ENCODE measurements at regions not wholly inside any gene's neighbourhood (a gene's known extent, or its start where the extent isn't known, plus 50 kb on each side); places are given as distances from the start of the nearest gene placed in this dataset.

- Mint-ChIP-seq H3K36me3 (ENCODE audit: low read depth) (no peaks in the 10 kb centered on the region), H3K4me3 (no peak overlapping the region), H3K4me1 (no peaks in the 10 kb centered on the region), H3K27me3 (ENCODE audit: low read depth, poor library complexity) (no peaks in the 10 kb centered on the region), H3K9me3 (peaks cover 12% of the 10 kb centered on the region), H3K27ac (no peak overlapping the region)
- DNase-seq = no peak
- TF ChIP-seq CTCF (IDR thresholded peaks at IDR 0.05) = no peak
Measured at GRCh38 chr2:195164930-195165329, 492.1 kb upstream of the SLC39A10 start.

- no peaks in the 10 kb centered on the region for H3K36me3 Mint-ChIP-seq (ENCODE audit: low read depth)
- H3K27me3 Mint-ChIP-seq (ENCODE audit: low read depth, poor library complexity) = no peaks in the 10 kb centered on the region
- no peaks in the 10 kb centered on the region for H3K4me1 Mint-ChIP-seq
- H3K9me3 Mint-ChIP-seq = peaks cover 14% of the 10 kb centered on the region
- H3K27ac Mint-ChIP-seq = no peak overlapping the region
- TF ChIP-seq CTCF (IDR thresholded peaks at IDR 0.05) = no peak
- no peak for DNase-seq
- H3K4me3 Mint-ChIP-seq = no peak overlapping the region
Measured at GRCh38 chr2:195162918-195163317, 494.1 kb upstream of the SLC39A10 start.

- peaks cover 9% of the 10 kb centered on the region for H3K9me3 Mint-ChIP-seq
- no peaks in the 10 kb centered on the region for H3K27me3 Mint-ChIP-seq (ENCODE audit: low read depth, poor library complexity)
- no peak overlapping the region for H3K4me3 Mint-ChIP-seq
Measured at GRCh38 chr2:195162194-195162593, 494.8 kb upstream of the SLC39A10 start.

GRCh38 chr2:195160963-195161362, 496.1 kb upstream of the SLC39A10 start:
- Mint-ChIP-seq H3K9me3 (peaks cover 6% of the 10 kb centered on the region), H3K4me1 (no peaks in the 10 kb centered on the region), H3K36me3 (ENCODE audit: low read depth) (no peaks in the 10 kb centered on the region), H3K27ac (no peak overlapping the region), H3K27me3 (ENCODE audit: low read depth, poor library complexity) (no peaks in the 10 kb centered on the region), H3K4me3 (no peak overlapping the region)
- TF ChIP-seq CTCF (IDR thresholded peaks at IDR 0.05) = no peak
- no peak for DNase-seq

More at GRCh38 chr2:195162194-195162593, 494.8 kb upstream of the SLC39A10 start:
- H3K36me3 Mint-ChIP-seq (ENCODE audit: low read depth) = no peaks in the 10 kb centered on the region
- H3K4me1 Mint-ChIP-seq = no peaks in the 10 kb centered on the region
- no peak for TF ChIP-seq CTCF (IDR thresholded peaks at IDR 0.05)
- DNase-seq = no peak
- no peak overlapping the region for H3K27ac Mint-ChIP-seq

GRCh38 chr2:195151711-195152110, 505.3 kb upstream of the SLC39A10 start:
- Mint-ChIP-seq H3K36me3 (ENCODE audit: low read depth) (no peaks in the 10 kb centered on the region), H3K27ac (peak overlapping the region; percentile 53), H3K9me3 (no peaks in the 10 kb centered on the region), H3K4me1 (peaks cover 13% of the 10 kb centered on the region), H3K4me3 (no peak overlapping the region), H3K27me3 (ENCODE audit: low read depth, poor library complexity) (no peaks in the 10 kb centered on the region)
- TF ChIP-seq CTCF (IDR thresholded peaks at IDR 0.05) = no peak
- no peak for DNase-seq

GRCh38 chr2:195150819-195151218, 506.2 kb upstream of the SLC39A10 start:
- no peak for TF ChIP-seq CTCF (IDR thresholded peaks at IDR 0.05)
- Mint-ChIP-seq H3K4me1 (peaks cover 19% of the 10 kb centered on the region), H3K9me3 (peaks cover 3% of the 10 kb centered on the region), H3K27me3 (ENCODE audit: low read depth, poor library complexity) (peaks cover 1% of the 10 kb centered on the region), H3K4me3 (no peak overlapping the region), H3K27ac (peak overlapping the region; percentile 26), H3K36me3 (ENCODE audit: low read depth) (no peaks in the 10 kb centered on the region)
- no peak for DNase-seq
